ENCODE measurements at regions not wholly inside any gene's neighbourhood (a gene's known extent, or its start where the extent isn't known, plus 50 kb on each side); places are given as distances from the start of the nearest gene placed in this dataset.
A peak's percentile ranks its signal among the peaks of the same experiment; 100 is the strongest.

DNA sequence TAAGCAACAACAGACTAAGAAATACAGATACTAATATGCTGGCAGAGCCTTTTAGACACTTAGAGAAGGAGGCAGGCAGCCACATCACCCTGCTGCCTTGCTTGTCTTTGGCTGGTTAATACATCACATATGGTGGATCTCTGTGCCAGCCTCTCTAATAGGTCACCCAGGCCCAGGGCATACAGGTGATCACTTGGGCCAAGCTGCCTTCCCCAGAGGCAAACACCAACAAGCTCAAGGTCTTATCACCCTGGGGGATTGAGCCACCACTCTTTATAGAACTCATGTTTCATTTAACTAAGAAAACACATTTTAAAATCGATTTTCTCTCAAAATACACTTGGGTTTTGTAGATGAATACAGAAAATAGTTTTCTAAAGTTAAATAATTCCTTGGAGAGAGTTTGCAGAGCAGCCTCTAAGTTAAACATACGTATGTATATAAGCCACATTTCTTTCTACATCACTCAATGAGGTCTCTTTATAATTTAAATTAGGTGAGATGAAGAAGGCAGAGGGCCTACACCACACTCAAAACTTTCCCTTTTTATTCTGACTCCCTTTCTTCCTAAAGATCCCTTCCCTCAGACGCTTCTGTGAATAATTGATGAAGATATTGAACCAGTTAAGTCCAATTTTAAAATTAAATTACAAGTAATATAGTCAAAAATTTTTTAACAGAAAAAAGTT lies 556.8 kb upstream of the GHITM start:
- Histone ChIP-seq H3K36me3 (replicated peaks; ENCODE audit: insufficient read depth, low read length) (no peaks in the 10 kb centered on the region), H3K27ac (ENCODE audit: low read length) (no peak overlapping the region), H3K9me3 (replicated peaks; ENCODE audit: insufficient read depth, low read length) (no peaks in the 10 kb centered on the region), H3K9ac (ENCODE audit: low read length) (no peak overlapping the region), H3F3A (ENCODE audit: insufficient read depth, low read length) (no peaks in the 10 kb centered on the region), H3K4me3 (ENCODE audit: low read length) (no peak overlapping the region), H3K4me1 (ENCODE audit: low read length) (no peaks in the 10 kb centered on the region), H3K79me2 (ENCODE audit: low read length) (no peaks in the 10 kb centered on the region), H3K4me2 (ENCODE audit: low read depth, low read length) (no peak overlapping the region), H3K9me2 (replicated peaks; ENCODE audit: insufficient read depth, low read length) (no peaks in the 10 kb centered on the region), H3K27me3 (replicated peaks; ENCODE audit: insufficient read depth, low read length) (no peaks in the 10 kb centered on the region), H2AFZ (ENCODE audit: low read length) (no peak overlapping the region), H4K20me1 (ENCODE audit: insufficient read depth, low read length) (no peaks in the 10 kb centered on the region)
- no peak for DNase-seq
- TF ChIP-seq CTCF (IDR thresholded peaks at IDR 0.05; ENCODE audit: low read length): no peak
- TF ChIP-seq EZH2phosphoT487 (IDR thresholded peaks at IDR 0.05; ENCODE audit: low read length): no peak
- TF ChIP-seq EZH2 (optimal IDR thresholded peaks at IDR 0.05; ENCODE audit: low read depth, low read length): no peak

GRCh38 chr10:83585686-83586085 lies 553.6 kb upstream of the GHITM start:
- Histone ChIP-seq H3K9me2 (replicated peaks; ENCODE audit: insufficient read depth, low read length) (no peaks in the 10 kb centered on the region), H3K9ac (ENCODE audit: low read length) (no peak overlapping the region), H3K9me3 (replicated peaks; ENCODE audit: insufficient read depth, low read length) (no peaks in the 10 kb centered on the region), H3F3A (ENCODE audit: insufficient read depth, low read length) (no peaks in the 10 kb centered on the region), H3K79me2 (ENCODE audit: low read length) (no peaks in the 10 kb centered on the region), H3K27ac (ENCODE audit: low read length) (no peak overlapping the region), H4K20me1 (ENCODE audit: insufficient read depth, low read length) (no peaks in the 10 kb centered on the region), H3K36me3 (replicated peaks; ENCODE audit: insufficient read depth, low read length) (no peaks in the 10 kb centered on the region), H3K4me2 (ENCODE audit: low read depth, low read length) (no peak overlapping the region), H3K4me1 (ENCODE audit: low read length) (no peaks in the 10 kb centered on the region), H2AFZ (ENCODE audit: low read length) (no peak overlapping the region), H3K4me3 (ENCODE audit: low read length) (no peak overlapping the region), H3K27me3 (replicated peaks; ENCODE audit: insufficient read depth, low read length) (no peaks in the 10 kb centered on the region)
- TF ChIP-seq EZH2 (optimal IDR thresholded peaks at IDR 0.05; ENCODE audit: low read depth, low read length): no peak
- no peak for DNase-seq

GRCh38 chr10:83592337-83592935 lies 546.9 kb upstream of the GHITM start:
- TF ChIP-seq CTCF (IDR thresholded peaks at IDR 0.05; ENCODE audit: low read length) (no peak), EZH2phosphoT487 (IDR thresholded peaks at IDR 0.05; ENCODE audit: low read length) (no peak)
- H3K9me3 ChIP-seq (replicated peaks; ENCODE audit: insufficient read depth, low read length): no peaks in the 10 kb centered on the region

DNA sequence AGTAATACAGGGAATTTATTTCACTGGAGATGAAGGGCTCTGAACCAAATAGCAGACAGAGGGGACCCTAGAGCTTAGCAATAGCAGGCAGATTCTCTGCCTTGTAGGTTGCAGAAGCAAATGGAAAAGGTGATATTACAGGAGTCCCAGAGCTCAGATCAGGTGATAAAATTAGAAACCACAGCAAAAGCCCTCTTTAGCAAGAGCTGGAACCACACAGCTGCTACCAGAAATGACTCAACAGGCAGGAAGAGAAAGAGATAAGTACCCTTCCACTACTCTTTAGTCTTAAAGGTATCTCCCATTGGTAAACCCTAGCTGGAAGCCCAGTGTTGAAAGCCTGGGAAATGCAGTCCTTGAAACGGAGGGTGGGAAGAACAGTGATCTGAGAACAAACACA lies 535.6 kb upstream of the GHITM start:
- peak overlapping the region; percentile 25; the same call in 1 of the 2 replicates for H3K27ac ChIP-seq (ENCODE audit: low read length)
- no peaks in the 10 kb centered on the region for H3F3A ChIP-seq (ENCODE audit: insufficient read depth, low read length)
- no peaks in the 10 kb centered on the region for H3K9me2 ChIP-seq (replicated peaks; ENCODE audit: insufficient read depth, low read length)
- TF ChIP-seq EZH2 (optimal IDR thresholded peaks at IDR 0.05; ENCODE audit: low read depth, low read length) (no peak), CTCF (IDR thresholded peaks at IDR 0.05; ENCODE audit: low read length) (no peak)
- peak overlapping the region; percentile 27 for H3K4me2 ChIP-seq (ENCODE audit: low read depth, low read length)
- H3K36me3 ChIP-seq (replicated peaks; ENCODE audit: insufficient read depth, low read length): no peaks in the 10 kb centered on the region
- H3K9ac ChIP-seq (ENCODE audit: low read length): no peak overlapping the region
- H4K20me1 ChIP-seq (ENCODE audit: insufficient read depth, low read length): no peaks in the 10 kb centered on the region
- no peaks in the 10 kb centered on the region for H3K9me3 ChIP-seq (replicated peaks; ENCODE audit: insufficient read depth, low read length)
- no peak overlapping the region for H3K4me3 ChIP-seq (ENCODE audit: low read length)
- DNase-seq: peak; percentile 65
- H3K4me1 ChIP-seq (ENCODE audit: low read length): peaks cover 19% of the 10 kb centered on the region
- no peaks in the 10 kb centered on the region for H3K79me2 ChIP-seq (ENCODE audit: low read length)
- peak overlapping the region; percentile 39; the same call in 1 of the 2 replicates for H2AFZ ChIP-seq (ENCODE audit: low read length)
- H3K27me3 ChIP-seq (replicated peaks; ENCODE audit: insufficient read depth, low read length): no peaks in the 10 kb centered on the region

More at GRCh38 chr10:83592337-83592935, 546.9 kb upstream of the GHITM start:
- no peaks in the 10 kb centered on the region for H3K79me2 ChIP-seq (ENCODE audit: low read length)
- no peak overlapping the region for H3K9ac ChIP-seq (ENCODE audit: low read length)
- H3K27me3 ChIP-seq (replicated peaks; ENCODE audit: insufficient read depth, low read length): no peaks in the 10 kb centered on the region
- H3F3A ChIP-seq (ENCODE audit: insufficient read depth, low read length): no peaks in the 10 kb centered on the region
- no peaks in the 10 kb centered on the region for H4K20me1 ChIP-seq (ENCODE audit: insufficient read depth, low read length)
- no peak overlapping the region for H2AFZ ChIP-seq (ENCODE audit: low read length)
- no peaks in the 10 kb centered on the region for H3K36me3 ChIP-seq (replicated peaks; ENCODE audit: insufficient read depth, low read length)
- no peak overlapping the region for H3K4me2 ChIP-seq (ENCODE audit: low read depth, low read length)
- no peaks in the 10 kb centered on the region for H3K4me1 ChIP-seq (ENCODE audit: low read length)
- no peak overlapping the region for H3K27ac ChIP-seq (ENCODE audit: low read length)
- H3K9me2 ChIP-seq (replicated peaks; ENCODE audit: insufficient read depth, low read length): no peaks in the 10 kb centered on the region
- DNase-seq: no peak
- no peak overlapping the region for H3K4me3 ChIP-seq (ENCODE audit: low read length)

All from MM.1S (cell line).